Fibroblast of mammary gland (primary cell): ENCODE measurements at regions not wholly inside any gene's neighbourhood (a gene's known extent, or its start where the extent isn't known, plus 50 kb on each side); places are given as distances from the start of the nearest gene placed in this dataset.

Experiments
- DNase-seq: peaks from one replicate; pipeline ENCODE4 v3.0.0-alpha.2; 2010; ENCODE audit warnings: low read depth
- H3K4me3 ChIP-seq: 2 replicates; pipeline ENCODE4 v1.5.1; 2011; ENCODE audit warnings: low read depth, mild to moderate bottlenecking, low read length, moderate library complexity; ENCODE audit not compliant: control insufficient read depth
- CTCF ChIP-seq: conservative IDR thresholded peaks from 2 replicates; pipeline ENCODE4 v1.5.1; 2011; ENCODE audit warnings: low read depth, low read length, inconsistent platforms; ENCODE audit not compliant: control insufficient read depth, insufficient read depth

- TF ChIP-seq CTCF: no peak
- DNase-seq: no peak
- no peak overlapping the region for H3K4me3 ChIP-seq
Measured at GRCh38 chr4:35565640-35566039, 678.7 kb downstream of the ARAP2 start.

GRCh38 chr4:35591035-35591434 is 653.3 kb downstream of the ARAP2 start:
- TF ChIP-seq CTCF: no peak
- DNase-seq: no peak
- no peak overlapping the region for H3K4me3 ChIP-seq

DNA sequence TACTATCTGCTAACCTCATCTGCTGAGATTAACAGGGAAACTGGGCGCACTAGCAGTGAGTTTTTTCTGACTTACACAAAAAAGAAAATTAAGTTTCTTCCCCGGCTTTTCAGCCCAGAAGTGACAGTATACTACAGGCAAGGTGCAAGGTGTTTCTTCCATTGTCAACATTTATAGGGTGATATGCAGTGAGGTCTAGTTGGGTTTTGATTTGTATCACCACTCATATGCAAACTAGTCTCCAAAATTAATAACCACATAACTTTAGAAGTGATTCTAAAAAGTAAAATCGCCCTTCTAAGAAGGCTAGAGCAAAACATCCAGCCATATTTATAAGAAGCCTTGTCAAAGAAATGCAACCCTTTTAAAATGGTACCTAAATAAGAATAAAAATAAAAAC is 640.1 kb downstream of the ARAP2 start:
- no peak overlapping the region for H3K4me3 ChIP-seq
- no peak for TF ChIP-seq CTCF
- no peak for DNase-seq

GRCh38 chr4:35604724-35605123 is 639.6 kb downstream of the ARAP2 start:
- H3K4me3 ChIP-seq: no peak overlapping the region
- DNase-seq: no peak
- TF ChIP-seq CTCF: no peak

DNA sequence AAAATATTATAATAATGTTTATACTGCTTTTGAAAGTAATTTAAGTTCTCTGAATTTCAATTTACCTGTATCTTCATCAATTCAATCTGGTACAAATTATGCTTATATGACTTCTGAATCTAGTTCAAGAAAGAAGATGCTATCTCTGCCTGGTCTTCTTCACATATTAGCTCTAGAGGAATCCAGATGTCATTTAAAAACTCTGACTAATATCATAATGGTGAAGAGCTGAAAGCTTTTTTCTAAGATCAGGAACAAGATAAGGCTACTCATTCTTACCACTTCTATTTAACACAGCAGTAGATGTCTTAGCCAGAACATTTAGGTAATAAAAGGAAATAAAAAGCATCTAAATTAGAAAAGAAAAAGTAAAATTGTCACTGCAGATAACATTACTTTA is 636.1 kb downstream of the ARAP2 start:
- TF ChIP-seq CTCF: no peak
- DNase-seq: no peak
- H3K4me3 ChIP-seq: no peak overlapping the region

- DNase-seq: no peak
- no peak overlapping the region for H3K4me3 ChIP-seq
- TF ChIP-seq CTCF: no peak
Measured at GRCh38 chr4:35614120-35614519, 630.2 kb downstream of the ARAP2 start.

GRCh38 chr4:35639929-35640328 is 604.4 kb downstream of the ARAP2 start:
- no peak for TF ChIP-seq CTCF
- no peak for DNase-seq

More at GRCh38 chr4:35639929-35640328, 604.4 kb downstream of the ARAP2 start:
- H3K4me3 ChIP-seq: no peak overlapping the region
